IPS DF 4.7 (cell line): ENCODE measurements at regions not wholly inside any gene's neighbourhood (a gene's known extent, or its start where the extent isn't known, plus 50 kb on each side); places are given as distances from the start of the nearest gene placed in this dataset.

ENCODE experiments used
- DNase-seq: peaks from one replicate; pipeline ENCODE4 v3.0.0-alpha.2; 2013; ENCODE audit warnings: low spot score; ENCODE audit errors: extremely low read depth

DNA sequence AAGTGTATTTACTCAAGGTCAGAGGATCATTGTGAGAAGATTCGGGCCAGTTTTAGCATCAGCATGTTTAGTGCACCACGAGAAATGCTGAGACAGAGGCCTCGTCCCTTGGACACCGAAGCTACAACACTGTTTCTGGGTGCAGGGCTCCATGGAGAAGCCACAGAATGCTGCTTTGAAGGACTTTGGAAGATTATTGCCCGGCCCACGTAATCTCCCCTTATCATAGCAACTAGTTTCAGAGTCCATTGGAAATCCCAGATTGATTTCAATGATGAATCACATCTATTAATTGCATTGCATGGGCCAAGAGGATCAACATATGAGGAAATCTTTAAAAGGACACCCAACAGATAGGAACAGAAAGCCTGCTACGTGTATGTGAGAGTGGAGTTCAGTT, 156.0 kb downstream of the MAF start:
- no peak for DNase-seq

DNA sequence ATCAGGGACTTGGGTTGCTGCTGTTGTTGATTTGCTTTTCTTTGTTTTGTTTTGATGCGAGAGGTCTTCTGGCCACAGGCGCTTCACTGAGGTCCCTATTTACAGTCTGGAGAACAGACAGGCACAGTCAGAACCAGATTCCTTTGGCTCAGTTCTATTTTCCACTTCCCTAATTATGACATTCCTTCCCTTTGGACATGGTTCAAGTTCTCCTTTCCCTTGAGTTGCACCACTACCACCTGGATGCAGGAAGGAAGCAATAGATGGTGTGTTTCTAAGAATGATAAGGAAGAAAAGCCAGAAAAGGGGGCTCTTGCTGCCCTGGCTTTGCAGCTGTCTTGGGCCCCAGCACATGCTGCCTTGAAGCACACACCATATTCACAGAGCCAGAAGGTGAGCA, 160.6 kb downstream of the MAF start:
- no peak for DNase-seq

DNA sequence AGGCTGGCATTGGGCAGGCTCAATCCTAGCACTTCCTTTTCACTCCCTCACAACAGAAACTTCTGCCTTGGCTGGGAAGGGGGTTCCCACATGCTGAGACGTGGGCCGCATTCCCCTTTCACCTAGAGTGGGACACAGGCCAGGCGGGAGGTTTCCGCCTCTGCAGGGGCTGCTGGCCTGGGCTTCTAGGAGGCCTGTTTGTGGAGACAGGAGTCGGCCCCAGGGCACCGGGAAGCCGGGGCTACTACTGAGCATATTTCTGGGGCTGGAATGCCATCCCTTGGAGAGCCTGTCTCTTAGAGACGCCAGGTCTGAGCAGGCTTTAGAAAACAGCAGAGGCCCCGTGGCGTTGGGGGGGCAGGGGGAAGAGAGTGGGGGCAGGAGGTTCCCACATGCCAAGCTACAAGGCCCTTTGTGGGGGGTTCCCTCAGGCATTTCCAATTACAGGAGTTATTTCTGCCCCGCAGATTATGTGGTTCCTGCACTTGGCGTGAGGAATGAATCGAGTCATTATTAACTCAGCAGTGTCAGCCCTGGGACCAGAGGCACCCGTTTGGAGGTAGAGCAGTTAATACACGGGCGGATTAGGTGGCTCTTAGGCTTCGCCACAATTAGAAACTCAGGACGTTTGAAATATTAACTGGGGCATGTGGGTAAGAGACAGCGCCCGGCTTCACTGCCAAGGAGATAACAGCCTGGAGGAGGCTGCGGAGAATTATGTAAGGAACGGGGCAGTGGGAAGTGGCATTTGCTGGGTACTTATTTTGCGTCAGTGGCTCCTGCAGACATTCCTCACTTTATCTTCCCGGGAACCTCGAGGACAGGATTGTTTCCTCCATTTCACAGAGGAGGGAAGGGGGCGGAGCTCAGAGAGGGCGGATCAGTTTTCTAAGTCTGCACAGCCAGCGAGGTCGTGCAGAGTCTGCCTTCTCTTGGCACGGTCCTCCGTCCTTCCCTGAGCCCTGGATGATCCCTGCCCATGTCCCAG, 162.5 kb downstream of the MAF start:
- DNase-seq = peak; percentile 16

DNA sequence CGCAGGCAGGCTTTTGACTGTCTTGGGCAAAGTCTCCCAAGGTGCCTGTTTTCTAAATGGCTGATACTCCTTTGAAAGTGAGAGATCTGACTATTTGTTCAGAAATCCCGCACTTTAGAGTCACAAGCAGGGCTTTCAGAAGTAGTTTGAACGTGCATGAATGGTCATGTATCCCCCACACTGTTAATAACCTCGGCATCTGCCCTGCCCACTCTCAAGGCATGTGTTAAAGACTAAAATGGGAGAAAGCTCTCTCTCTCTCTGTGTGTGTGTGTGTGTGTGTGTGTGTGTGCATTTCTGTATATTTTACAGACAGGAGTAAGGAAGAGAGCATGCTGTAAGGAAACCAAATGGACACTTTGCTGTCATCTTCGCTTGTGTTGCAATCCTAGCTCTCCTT, 163.7 kb downstream of the MAF start:
- no peak for DNase-seq

DNA sequence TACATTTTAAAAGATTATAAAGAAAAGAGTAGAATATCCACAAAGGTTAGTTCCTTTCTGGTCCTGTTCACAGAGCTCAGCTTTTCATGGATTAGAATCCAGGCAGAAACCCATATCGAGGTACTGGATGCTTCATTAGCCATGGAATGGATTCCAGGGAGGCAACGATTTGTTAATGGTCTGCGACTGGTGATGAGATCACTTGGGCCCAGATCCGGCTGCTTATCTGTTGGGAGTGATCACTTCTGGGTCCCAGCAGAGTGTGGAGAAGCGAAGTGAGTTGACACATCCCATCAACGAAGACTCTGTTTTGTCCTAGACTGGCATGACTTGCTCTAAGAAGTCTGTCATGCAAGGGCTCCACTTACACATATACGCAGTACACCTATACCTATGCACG, 165.8 kb downstream of the MAF start:
- no peak for DNase-seq

DNA sequence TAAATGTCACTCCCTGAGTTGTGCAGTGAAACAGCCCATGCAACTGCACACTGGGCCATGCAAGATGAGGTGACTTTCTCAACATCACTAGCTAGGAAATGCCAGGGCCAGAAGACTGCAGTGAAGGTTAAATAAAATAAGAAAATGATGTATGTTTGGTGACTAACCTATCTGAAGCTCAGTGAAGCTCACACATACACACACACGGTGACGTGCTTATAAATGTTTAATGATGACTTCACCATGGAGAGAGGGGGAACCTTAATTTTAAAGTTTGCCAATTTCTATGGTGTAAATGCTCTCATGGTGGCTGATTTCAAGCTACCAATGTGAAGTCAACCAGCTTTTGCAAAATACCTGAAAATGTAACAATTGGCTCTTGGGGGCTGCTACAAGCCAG, 166.4 kb downstream of the MAF start:
- no peak for DNase-seq

DNA sequence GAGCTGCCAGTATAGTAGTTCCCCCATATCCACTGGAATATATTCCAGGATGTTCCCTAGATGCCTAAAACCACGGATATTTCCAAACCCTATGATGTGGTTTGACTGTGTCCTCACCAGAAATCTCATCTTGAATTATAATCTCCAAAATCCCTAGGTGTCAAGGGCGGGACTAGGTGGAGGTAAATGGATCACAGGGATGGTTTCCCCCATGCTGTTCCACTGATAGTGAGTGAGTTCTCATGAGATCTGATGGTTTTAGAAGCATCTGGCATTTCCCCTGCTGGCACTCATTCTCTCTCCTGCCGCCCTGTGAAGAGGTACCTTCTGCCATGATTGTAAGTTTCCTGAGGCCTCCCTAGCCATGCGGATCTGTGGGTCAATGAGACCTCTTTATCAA, 168.6 kb downstream of the MAF start:
- DNase-seq = no peak

DNA sequence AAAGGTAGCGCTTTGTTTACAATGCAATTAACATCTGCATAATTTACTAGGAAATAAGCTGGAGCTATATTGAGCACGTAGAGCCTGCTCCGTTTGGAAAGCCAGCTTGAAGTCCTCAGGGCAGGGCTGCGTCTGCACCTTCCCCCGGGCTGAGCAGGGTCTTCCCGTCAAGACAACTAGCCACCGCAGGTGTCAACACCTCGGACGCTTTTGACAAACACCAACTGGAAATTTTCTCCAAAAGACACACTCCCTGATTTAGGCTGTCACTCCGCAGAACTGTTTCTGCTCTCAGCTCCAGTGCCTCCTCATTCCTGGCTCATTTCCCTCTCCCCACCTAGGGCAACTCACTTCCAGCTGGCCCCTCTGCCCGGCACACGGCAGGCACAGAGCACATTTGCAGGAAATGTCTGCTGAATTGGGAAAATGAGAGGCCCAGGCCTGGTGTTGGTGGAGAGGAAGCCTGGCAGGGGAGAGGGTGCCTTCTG, 170.3 kb downstream of the MAF start:
- DNase-seq = no peak

DNA sequence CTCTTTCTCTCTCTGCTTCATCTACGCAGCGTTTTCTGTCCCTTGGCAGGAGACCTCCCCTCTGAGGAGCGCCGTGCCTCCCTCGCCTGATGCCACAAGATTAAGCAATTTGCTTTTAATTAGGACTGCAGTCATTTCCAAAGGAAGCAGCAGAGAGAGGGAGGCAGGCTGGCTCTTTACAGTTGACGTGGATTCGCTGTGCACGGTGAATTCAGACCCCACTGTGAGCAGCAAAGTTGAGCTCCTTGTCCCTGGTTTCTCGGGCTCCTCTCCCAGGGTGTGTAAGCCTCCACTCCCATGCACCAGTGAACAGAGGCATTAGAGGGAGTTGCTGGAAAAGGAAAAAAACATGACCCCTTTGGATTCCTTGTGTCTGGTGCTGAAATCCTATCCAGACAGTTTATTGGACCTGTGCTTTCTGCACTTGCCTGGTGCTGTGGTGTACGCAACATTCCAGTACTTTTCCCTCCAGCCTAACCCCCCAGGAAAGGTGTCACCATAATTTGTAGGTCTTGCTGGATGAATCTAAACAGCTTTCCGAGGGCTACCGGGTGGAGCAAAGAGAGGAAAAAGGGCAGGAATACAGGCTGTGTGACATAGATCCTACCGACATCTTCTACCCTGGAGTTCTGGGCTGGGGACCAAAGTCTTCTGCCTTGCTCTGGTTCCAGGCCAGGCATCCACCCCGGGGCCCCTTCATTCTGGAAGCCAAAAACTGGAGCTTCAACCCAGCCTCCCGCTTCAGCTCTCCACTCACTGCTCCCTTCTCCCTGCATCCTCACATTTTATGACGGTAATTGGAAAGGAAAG, 171.0 kb downstream of the MAF start:
- no peak for DNase-seq

DNA sequence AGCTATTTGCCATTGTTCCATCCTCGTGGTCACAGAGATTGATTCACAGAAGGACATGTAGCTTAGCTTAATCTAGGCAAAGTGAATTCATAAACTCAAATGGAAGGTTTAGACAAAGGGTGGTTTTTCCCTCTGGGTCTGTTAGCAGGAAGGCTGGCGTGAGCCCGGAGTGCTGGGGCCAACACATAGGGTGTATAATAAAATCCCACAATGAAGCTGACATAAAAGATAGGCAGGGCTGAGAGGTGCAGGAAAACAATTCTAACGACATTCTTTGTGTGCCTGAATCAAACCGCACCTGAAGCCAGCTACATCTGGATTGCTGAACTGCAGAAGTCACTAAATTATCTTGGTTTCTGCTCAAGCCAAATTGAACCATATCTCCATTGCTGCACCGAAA, 173.9 kb downstream of the MAF start:
- no peak for DNase-seq

DNA sequence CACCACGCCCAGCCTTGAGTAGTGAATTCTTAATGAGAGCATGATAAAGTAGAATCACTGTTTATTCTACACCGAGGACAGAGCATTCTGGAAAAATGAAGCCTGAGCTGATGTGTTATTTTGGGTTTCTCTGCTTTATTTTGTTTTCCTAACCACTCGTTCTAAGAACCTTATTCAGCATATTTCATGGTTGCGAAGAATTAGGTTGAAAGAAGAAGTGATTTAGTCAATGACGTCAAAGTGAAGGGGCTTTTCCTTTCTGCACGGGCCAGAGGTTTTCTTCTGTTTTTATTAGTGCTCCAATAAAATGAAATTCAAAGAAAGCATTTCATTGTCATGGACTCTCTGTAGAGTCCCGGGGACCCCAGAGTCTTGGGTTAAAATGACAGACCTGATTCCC, 178.5 kb downstream of the MAF start:
- no peak for DNase-seq

DNA sequence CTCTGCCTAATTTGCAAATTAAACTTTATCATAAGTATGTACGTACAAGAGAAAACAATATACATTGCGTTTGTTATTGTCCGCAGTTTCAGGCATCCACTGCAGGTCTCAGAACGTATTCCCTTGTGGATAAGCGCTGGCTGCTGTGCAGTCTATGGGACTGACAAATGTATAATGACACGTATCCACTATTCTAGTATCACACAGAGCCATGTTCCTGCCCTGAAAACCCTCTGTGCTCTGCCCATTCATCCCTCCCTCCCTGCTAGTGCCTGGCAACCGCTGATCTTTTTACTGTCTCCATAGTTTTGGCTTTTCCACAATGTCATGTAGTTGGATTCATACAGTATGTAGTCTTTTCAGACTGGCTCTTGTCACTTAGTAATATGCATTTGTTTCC, 179.4 kb downstream of the MAF start:
- DNase-seq = no peak

DNA sequence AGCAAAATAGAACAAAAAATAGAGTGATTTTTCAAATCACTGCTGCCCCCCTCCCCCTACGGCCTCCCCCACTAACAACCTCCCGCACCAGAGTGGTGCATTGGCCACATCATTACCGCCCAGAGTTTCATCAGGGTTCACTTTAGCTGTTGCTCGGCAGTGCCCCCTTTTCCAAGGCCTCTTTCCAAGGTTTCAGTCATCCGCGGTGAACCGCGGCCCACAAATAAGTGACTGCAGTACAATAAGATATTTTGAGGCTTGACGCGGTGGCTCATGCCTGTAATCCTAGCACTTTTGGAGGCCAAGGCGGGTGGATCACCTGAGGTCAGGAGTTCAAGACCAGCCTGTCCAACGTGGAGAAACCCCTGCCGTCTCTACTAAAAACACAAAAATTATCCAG, 180.0 kb downstream of the MAF start:
- DNase-seq = no peak

DNA sequence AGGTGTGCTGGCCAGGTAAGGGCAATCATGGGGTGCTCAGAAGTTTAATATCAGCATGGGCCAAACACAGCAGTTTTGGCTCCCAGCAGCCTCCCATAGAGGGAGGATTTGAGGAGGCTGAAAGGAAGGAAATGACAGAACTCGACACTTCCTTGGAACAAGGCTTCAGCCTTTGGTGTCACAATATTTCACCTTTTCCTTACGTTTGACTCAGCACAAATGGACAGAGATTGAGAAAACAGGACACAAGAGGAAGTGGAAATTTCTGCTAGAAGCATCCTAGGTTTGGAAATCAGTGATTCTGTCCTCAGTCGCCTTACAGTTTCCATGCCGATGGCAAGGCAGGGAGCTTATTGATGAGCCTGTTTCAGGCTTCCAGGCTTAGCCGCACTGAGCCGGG, 181.4 kb downstream of the MAF start:
- no peak for DNase-seq

DNA sequence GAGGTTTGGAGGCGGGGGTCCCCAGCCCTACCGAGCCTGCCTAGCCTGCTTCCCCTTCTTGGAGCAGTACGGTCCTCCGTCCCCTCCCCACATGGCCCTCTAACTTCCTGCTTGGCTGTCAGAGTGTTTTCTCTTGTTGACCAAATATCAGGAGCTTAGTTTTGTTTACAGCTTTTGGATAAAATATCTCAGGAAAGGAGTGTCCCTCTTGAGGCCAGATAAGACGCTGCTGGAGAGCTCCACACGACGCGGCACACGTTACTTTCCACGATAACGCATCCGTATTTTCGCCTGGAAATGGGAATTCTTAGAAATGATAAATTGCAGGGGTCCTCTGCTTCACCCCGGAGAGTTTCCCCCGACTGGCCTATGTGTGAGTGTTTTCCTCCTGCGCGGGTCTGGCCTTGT, 182.9 kb downstream of the MAF start:
- DNase-seq = no peak

DNA sequence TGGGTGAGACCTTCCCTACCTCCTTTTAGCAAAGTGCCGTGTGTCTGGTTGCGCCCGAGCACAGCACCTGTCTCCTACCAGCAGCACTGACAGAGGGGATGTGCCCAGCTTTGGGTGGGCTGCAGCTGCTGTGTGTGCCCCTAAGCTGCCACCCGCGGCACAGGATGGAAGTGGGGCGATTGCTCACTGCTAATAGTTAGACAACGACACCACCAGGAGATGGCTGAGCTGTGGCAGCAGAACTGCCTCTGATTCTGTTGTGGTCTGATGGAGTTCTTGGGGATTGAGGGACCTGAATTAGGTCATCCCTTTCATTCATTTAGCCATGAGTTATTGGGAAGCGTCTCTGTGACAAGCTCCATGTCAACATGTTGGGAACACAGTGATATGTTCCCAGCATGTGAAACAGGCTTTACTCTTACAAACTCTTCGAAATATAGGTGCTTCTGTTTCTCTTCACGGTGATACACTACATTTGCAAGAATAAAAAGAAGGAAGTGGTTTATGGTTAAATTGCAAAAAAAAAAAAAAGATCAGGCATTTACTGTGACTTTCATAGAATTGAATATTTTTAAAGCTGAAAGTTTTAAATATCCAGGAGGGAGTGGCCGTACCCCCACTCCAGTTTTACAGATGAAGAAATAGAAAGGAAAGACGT, 184.4 kb downstream of the MAF start:
- no peak for DNase-seq

DNA sequence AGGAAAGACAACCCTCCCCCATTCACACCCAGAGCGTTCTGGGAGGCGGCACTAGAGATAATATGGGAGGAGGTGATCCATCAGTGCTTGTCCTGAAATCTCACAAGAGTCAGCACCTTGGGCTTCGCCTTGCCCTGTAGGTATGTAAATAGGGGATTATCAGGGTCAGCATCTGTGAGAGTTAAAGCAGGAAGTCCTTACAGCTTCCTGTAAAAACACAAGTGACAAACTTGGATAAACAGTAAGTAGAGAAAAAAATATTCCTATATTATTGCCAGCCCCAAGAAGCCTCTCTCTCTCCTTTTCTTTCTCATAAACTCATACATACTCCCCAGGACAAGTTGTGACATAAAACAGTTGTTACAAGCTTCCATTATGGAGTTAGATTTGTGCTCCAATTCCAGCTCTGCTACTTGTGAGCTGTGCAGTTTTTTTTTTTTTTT, 187.7 kb downstream of the MAF start:
- DNase-seq = no peak

DNA sequence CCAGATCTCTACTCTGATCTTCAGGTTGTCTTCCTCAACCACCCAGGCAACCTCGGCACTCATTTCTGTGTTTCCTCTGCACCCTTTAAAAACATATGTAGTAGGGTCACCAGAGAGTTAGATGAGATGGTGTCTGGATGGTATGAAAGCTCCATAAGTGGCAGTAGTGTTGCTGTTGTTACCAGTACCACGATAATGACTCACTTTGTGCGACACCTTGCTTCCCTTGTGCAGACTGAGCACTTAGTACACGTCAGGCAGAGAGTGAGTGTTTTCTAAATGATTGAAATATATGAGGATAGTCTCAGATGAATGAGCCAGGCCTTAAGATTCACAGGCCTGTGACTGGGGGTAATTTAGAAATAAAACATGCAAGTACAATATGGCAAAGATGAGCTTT, 188.7 kb downstream of the MAF start:
- no peak for DNase-seq

DNA sequence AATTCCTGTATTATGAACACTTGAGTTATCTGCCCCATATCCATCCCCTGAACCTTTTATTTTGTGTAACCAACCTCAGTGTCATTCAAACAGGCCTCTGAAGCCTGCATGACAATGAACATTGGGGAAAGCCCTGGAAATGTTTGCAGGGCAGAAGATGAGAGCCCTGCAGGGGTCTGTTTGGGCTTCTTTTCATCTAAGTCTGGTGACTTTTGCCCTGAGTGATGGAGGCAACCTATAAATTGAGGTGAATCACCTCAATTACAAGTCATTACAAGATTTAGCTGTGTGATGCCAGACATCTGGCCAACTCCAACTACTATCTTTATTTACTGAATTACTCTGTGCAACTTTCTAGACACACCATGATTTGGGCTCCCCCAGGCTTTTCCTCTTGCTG, 189.2 kb downstream of the MAF start:
- DNase-seq = no peak

DNA sequence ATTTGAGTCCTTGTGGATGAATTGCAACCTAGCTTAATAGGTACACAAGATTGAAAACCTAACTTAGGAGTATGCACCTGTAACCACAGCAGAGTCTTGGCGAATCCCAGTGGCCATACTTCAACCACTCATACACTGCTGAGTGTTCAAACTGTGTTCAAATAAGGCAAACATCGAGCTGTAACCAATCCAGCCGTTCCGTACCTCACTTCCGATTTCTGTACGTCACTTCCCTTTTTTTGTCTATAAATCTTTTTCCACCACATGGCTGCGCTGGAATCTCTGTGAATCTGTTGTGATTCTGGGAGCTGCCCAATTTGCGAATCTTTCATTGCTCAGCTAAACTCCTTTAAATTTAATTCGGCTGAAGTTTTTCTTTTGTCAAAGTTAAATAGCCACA, 190.6 kb downstream of the MAF start:
- DNase-seq = no peak

DNA sequence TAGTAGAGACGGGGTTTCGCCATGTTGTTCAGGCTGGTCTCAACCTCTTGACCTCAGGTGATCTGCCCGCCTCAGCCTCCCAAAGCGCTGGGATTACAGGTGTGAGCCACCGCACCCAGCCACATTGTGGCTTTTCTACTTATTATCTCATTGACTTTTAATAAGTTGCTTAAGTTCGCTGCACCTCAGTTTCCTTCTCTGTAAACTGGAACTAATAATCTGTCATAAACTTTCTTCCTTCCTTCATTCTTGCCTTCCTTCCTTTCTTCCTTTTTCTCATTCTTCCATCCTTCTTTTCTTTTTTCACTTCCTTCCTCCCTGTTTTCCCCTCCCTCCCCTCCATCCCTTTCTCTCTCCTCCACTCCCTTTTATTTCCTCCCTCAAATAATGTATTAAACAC, 192.2 kb downstream of the MAF start:
- no peak for DNase-seq
